Activated CD4-positive, alpha-beta T cell treated with anti-CD3 and anti-CD28 coated beads for 1 hour (primary cell): ENCODE measurements at regions not wholly inside any gene's neighbourhood (a gene's known extent, or its start where the extent isn't known, plus 50 kb on each side); places are given as distances from the start of the nearest gene placed in this dataset.

Experiments
- DNase-seq: peaks from one replicate; pipeline ENCODE4 v3.0.0-alpha.2; 2020

DNA sequence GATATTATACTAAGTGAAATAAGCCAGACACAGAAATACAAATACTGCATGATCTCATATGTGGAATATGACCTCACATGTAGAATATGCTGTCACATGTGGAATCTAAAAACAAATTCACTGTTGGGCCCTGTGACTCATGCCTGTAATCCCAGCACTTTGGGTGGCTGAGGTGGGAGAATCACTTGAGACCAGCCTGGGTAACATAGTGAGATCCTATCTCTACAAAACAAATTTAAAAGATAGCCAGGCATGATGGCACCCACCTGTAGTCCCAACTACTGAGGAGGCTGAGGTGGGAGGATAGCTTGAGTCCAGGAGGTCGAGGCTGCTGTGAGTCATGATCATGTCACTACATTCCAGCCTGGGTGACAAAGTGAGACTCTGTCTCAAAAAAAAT is 160.3 kb downstream of the PTEN start:
- no peak for DNase-seq

DNA sequence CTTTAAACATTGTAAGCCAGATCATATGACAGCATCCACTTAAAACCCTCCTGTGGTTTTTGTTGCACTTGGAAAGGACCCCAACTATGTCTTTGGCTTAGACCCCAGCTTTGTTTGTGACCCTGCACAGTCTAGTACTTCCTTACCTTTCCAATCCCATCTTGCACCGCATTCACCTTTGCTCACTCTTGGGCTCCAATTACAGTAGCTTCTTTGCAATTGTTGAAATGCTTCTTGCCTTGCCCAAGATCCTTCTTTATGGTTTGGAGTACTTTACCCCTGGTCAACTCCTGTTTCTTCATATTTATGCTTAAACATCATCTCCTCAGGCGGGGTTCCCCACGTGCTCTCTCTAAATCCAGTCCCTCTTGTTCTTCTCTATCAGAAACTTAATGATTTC is 162.6 kb downstream of the PTEN start:
- no peak for DNase-seq

DNA sequence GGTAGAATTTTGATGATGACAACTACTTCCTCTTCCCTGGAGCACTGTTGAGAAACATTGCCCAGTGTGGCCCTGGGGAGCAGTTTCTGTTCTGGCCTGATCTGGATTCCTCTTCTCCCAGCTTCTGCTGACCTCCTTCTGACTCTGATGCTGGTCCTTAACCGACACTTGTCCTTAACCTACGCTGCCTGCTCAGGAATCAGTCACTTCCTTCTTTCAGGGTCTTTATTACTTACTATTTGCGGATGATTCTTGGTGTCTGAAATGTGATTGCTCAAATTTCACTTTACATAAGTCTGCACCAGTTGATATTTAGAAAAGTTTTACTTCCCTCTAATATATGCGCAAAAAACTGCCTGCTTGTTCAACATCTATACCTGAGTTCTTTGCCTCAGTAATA is 164.1 kb downstream of the PTEN start:
- no peak for DNase-seq

DNA sequence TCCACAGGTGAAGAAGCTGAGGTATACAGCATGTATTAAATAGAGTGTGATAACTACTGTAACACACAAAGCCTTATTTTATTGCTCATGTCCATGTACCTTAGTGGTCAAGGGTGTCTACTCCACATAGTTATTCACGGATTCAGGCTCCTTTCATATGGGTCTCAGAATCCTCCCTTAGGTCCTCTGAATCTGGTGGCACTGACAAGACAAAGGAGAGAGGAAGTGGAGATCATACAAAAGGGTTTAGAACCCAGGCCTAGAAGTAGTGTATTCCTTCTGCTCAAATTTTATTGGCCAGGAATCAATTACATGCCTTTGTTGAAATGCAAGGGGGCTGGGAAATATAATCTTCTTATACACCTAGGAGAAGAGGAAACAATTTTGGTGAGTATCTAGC is 164.6 kb downstream of the PTEN start:
- no peak for DNase-seq

DNA sequence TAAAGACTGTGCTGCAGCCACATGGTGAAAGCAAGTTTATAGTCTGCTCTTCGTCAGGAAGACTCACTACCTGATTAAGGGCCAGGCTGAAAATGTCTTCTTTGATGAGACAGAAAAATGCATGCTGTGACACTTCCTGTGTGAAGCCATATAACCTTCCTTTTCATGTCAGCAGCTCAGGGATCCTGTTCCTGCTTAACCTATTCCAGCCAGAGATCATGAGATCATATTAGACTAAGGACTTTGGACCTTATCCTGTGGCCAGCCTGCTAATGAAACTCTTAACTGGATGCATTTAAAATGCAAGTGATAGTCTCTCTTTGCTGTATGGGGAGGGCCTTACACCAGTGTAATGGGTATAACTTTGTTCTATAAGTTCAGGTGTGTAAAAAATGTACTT is 165.2 kb downstream of the PTEN start:
- DNase-seq, result no peak

DNA sequence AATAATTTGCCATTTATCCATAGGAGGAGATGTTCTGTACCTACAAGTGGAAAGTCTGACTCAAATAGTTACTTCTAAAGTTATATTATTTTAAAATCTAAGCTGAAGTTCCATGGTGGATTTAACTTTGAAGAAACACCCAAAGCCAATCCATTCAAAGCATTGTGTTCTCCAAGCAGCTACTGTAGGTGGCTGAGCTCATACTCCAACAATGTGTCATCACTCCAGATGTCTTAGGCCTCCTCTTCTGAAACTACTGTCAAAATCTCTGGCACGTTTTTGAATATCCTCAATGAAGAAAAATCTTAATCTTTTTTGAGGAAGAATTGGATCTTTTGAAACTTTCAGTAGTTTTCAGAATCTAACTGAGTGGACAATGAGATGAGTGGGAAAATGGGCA is 169.1 kb downstream of the PTEN start:
- no peak for DNase-seq

DNA sequence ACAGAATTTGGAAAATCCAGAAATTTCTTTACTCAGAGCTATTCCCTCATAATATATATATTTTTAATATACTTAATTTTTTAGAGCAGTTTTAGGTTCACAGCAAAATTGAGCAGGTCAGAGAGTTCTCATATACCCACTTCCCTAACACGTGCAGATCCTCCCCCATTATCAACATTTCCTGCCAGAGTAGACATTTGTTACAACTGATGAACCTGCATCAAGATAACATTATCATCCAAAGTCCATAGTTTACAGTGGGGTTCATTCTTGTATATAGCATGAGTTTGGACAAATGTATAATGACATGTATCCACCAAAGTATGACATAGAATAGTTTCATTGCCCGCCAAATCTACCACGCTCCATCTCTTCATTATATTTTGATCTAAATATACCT is 170.0 kb downstream of the PTEN start:
- no peak for DNase-seq

DNA sequence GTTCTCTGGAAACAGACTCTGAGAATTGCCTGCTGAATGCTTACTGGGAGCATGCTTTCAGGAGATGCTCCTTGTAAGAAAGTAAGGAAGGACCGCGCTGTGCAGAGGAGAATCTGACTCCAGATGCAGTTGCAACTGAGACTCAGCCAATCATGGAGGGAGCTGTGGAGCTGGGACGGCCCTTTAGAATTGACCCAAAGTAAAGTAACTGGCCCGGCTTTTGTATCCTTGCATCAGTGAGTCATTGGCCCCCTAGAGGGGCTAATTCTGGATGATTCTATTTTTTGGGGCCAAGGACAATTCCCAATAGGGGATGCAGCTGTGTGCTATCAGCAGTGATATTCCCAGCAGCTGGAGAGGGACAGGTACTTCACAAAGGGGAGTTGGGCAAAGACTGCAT is 170.4 kb downstream of the PTEN start:
- DNase-seq, result no peak

DNA sequence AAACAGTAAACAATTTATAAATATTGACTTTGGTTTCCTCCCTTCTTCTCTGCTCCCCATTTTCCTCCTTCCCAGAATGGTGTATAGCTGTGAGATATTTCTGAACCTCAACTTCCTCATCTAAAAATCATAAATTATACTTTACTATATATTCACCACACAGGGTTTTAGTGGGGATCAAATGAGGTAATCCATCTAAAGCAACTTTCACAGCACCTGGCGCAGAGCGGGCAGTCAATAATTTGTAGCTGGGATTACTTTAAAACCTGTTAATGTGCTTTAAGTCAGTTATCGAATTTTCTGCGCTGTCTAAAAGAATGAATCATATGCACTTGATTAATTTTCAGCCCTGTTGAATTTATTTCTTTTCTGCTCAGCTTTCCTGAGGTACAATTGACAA is 172.7 kb downstream of the PTEN start:
- no peak for DNase-seq

DNA sequence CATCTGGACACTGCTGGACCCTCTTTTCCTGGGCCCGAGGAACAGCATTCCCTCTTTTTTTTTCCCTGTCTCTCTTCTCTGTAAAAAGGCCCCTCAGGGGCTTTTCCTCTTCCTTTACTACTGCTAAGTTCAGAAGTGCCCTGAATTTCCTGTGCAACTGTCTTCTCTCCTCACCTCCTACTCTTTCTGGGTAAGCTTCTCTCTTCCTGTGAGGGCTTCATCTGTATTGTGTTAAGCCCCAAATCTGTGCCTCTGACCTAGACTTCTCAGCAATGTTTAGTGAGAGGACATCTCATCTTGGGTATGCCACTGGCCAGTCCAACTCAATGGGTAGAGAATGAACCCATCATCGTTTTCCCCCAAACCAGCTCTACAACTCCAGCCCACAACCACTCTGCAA is 174.2 kb downstream of the PTEN start:
- no peak for DNase-seq

DNA sequence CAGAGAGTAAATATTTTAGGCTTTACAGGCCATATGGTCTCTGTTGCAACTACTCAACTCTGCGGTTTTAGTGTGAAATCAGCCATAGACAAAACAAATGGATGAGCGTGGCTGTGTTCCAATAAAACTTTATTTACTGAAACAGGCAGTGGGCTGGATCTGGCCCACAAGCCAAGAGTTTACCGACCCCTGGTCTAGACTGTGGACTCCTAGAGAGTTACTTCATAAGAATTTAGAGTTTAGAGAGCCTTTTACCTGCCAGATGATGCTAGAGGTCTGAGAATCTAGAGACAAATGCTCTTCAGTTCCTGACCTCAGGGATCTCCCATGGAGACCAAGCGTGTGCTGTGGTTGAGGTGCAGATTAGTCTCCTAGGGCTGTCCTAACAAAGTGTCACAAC is 174.8 kb downstream of the PTEN start:
- DNase-seq, result no peak

DNA sequence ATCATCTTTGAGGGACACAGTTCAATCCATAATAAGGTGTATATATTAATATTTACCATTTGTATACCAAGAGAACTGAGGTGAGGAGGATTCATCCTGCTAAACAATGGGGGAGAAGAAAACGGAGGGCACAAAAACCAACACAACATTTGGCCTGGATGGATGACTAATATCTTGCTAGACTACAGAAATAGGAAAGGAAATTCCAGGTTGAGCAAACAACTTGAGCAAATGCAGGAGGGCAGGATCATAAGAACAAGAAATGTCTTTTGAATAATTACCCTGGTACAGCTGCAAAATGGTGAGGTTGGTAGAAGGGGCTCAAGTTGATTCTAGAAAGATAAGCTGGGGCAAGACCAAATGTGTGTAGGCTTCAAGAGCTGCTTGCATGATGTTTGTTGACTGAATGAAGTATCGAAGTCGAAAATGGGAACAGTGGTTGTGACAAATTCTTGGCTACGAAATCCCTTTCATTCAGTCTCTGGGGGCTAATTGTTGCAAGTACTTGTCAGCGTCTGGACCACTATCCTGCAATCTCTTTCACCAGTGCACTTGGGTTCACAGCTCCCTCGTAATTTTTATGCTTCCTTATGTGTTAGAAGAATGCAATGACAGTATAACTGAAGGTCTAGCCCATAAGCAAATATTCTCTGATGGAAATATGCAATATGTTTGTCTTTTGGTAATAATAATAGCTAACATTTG is 176.2 kb downstream of the PTEN start:
- DNase-seq, result no peak

DNA sequence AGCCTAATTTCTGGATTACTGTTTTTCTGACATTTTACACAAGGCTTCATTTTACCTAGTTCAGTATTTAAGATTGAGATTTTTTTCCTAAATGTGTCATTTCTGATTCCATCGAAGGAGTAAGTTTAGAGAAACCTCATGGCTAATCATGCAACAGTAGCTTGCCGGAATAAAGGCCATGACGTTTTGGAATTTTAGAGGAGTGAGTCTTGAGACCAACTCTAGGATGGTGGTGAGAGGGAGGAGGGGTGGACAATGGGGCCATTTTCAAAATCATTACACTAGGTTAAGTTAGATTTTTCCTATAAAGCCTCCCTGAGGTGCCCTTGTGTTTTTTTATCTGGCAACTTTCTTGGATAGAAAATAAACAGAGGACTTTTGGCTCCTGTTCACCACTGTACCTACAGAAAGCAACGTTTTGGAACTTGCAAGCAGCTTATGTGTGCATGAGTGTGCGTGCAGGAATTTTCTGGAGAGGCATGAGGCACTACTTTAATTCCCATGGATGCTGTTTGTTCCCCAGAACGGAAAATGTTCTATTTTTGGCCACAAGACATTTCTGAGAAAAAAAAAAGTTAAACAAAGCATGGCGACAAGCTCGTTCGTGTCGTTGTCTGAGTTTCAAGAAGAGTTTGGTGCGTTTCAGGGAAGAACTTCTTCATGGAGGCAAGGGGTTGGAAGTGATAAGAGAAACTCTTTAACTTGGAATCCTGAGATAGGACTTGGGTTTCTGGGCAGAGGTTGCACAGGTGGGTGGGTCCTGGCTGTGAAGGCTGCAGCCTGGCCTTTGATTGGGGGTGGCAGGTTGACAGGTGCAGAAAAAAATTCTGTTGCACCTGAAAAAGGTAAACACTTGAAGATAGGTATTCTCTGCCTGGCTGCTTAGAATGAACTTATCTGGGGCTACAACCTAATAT is 178.1 kb downstream of the PTEN start:
- DNase-seq, result no peak

DNA sequence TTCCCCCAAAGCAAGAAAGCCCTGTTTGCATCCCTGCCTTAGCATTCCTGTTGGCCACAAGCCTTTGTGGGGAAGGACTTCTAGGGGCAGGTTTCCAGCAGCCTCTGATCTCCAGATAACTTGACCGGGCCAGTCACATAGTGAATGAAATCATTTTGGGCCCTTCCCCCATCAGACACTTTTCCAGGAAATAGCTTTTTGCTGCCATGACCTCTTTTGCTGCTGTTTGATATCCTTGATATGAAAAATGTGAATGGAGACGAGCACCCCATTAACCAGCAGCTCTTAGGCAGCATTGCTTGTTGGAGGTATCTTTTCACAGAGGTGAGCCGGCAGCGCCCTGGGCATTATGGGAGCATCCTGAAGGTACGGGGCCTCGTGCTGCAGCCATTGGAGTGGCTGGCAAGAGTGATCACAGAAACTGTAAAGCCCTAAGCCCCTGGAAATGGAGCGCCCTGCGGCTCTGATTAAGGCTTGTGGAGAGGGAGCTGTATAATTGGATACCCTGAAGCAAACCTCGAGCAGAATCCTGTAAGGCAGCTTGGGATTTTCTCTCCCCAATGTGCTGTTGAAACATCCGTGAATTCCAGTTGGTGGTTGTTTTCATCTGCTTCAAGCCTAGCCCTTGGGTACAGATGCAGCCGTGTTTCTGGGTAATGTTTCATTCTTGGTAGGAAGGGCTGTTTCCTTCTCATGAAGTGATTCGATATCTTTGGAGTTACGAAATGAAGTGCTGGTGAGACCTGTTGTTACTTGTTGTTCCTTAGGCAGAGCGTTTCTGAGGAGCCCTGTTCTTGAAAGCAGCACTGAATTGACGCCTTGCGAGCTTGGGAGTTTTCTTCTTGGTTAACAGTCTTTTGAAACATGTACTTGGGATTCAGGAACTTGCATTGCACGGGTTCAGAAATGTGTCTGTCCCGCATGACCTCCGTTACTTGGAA is 179.0 kb downstream of the PTEN start:
- DNase-seq, result no peak

DNA sequence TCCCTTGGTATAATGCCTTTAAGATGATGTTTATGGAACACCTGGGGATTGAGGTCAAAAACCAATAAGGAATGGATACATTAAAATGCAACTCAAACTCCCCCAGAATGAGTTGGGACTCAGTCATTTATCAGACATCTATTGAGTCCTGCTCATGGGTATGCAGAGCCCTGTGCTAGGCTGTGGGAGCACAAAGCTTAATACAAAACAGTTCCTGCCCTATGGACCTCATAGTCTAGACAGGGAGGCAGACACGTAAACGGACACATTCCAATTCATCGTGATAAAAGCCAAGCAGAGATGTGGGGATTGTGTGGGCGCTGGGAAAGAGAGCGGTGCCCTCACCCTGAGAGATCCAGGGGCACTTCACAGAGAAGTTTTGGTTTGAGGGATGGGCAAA is 181.7 kb downstream of the PTEN start:
- no peak for DNase-seq

DNA sequence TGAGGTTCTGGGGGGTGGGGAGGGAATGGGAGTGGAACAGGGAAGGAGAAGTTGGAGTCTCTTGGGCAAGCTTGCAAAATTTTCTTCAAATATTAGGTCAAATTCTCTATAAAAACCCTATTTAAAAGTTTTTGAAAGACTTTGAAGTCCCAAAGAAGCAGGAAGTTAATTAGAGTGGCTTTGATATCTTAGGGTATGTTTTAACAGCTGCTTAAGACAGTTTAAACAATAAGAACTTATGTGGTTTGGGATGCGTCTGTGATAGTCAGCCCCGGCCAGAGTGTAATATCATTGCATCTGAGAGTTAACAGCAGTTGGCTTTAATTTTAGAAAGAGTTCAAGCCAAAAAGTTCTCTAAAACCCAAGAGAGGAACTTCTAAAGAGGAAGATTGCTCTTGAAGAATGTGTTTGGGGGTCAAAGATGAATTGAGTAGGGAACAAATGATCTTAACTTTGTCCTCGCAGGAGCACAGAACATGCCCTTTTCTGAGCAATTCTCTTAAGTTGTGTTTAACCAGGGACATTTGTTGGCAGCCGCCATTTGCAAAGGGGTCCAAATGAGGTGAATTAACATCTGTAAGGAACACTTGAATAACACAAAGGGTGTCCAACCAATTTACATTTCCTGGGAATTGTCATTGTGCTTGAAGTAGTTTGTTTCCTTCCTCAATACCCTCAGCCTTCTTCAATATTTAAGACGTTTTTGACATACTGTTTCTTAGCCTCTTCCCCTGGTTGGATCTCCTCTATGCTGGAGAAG is 182.4 kb downstream of the PTEN start:
- DNase-seq, result no peak

DNA sequence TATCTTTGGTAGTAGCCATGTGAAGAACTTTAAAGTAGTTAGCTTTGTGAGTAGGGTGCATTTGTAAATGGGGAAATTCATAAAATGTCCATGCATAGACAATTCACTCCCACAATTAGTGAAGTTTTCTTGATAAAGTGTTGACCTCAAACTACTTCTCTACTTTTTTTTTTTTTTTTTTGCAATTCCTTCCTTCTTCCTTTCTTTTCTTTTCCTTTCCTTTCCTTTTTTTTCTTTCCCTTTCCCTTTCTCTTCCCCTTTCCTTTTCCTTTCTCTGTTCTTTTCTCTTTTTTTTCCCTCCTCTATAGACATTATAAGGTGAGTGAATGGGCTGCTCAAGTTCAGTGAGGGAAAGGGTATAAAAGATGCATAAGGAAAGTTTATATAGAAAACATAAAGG is 184.2 kb downstream of the PTEN start:
- DNase-seq, result no peak

DNA sequence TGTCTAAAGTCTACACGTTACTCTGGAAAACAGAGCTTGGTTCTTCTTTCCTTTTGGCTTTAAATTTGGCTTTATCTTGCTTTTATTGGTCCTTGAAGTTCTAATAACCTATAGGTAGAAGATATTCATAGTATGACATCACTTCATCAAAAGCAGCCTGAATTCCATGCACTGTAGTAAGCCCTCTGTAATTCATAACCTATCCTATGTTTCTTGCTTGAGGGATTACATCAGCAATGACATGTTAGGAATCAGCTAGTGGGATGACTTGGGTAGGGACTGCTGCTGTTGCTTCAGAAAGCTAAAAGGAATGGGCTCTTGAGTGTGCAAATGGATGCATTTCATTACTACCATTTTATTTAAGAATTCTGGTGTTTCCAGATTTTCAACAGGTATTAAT is 184.9 kb downstream of the PTEN start:
- no peak for DNase-seq

DNA sequence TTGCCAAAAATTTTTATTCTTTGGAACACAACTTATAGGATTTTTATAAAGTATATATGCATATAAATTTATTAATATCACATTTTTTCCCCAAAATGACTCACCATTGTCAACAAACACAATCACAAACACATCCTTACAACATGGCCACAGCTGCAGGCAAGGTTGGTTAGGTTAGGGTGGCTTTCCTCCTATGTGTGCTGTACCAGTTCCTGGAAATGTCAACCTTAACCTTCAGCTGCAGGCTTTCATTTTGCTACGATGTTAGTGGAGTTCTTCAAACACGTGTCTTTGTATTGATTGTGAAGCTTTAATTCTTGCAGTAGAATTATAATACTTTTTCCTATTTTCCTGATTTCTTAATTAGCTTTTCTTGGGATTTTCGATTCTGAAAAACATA is 185.8 kb downstream of the PTEN start:
- DNase-seq, result no peak

DNA sequence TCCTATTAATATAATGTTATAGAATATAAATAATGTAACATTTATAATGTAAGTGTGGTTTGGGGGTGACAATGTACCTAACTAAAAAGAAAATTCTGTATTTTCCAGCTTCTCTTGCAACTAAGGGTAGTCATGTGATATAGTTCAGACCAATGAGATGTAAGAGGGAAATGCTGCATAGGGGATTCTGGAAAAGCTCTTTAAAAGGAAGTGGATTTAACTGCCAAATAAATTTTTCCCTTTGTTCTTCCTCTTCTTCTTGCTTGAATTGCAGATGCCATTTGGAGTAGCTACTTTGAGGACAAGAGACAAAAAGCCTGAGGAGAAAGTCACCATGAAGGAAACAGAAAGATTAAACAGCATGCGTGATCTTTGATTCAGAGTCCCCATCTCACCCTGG is 194.3 kb downstream of the PTEN start:
- no peak for DNase-seq

DNA sequence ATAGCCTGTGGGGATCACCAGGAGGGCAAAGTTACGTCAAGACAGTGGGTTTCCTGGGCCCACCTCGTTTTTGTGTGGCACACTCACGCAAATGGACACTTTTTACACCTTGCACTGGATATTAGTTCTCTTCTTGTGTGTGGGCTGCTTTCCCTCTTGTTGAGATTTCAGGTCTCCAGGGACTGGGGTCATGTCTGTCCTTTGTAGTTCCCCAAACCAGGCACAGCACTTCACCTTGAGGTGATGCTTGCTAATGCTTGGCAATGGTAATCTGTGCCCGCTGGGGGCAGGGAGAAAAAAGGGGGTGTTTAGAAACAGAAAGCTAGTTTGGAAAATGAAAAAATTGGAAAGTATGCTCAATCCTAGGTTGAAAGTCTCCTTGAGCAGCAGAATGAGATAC is 195.3 kb downstream of the PTEN start:
- no peak for DNase-seq

DNA sequence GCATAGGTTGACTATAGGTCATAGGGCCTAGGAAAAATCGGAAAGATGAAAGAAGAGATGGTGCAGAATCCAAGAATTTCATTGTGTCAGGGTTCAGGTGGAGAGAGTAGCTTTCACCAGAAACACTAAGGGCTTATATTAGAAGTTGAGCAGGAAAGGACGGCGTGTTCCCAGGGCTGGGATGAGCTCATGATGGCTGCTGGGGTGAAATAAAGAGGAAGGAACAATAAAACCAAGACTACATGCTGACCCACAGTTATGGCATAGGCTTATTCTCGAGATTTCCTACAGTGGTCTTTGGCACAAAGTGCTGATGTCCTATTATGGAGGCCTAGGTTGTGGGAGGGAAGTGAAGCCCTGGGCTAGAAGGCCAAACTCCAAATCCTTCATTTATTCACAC is 195.8 kb downstream of the PTEN start:
- no peak for DNase-seq

DNA sequence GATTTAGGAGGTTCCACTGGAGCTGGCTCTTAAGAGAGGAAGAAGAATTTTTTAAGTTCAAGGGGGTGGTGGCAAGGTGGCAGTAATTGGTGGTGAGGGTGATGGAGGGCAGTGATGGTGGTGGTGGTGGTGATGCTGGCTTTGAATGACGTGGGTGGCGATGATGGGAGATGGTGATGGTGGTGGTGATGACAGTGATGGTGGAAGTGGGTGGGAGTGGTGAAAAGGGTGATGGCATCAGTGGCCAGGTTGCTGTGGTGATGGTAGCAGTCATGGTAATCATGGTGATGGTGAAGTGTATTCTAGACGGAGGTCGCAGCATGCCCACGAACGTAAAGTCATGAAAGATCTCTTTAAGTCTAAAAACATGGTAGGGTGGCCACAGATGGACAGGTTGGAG is 197.3 kb downstream of the PTEN start:
- DNase-seq, result no peak
